ENCODE measurements at regions not wholly inside any gene's neighbourhood (a gene's known extent, or its start where the extent isn't known, plus 50 kb on each side); places are given as distances from the start of the nearest gene placed in this dataset.
A peak's percentile ranks its signal among the peaks of the same experiment; 100 is the strongest.

GRCh38 chrX:144214651-144215050, 330.8 kb downstream of the UBE2NL start (continued):
- TF ChIP-seq, protein P1, sequence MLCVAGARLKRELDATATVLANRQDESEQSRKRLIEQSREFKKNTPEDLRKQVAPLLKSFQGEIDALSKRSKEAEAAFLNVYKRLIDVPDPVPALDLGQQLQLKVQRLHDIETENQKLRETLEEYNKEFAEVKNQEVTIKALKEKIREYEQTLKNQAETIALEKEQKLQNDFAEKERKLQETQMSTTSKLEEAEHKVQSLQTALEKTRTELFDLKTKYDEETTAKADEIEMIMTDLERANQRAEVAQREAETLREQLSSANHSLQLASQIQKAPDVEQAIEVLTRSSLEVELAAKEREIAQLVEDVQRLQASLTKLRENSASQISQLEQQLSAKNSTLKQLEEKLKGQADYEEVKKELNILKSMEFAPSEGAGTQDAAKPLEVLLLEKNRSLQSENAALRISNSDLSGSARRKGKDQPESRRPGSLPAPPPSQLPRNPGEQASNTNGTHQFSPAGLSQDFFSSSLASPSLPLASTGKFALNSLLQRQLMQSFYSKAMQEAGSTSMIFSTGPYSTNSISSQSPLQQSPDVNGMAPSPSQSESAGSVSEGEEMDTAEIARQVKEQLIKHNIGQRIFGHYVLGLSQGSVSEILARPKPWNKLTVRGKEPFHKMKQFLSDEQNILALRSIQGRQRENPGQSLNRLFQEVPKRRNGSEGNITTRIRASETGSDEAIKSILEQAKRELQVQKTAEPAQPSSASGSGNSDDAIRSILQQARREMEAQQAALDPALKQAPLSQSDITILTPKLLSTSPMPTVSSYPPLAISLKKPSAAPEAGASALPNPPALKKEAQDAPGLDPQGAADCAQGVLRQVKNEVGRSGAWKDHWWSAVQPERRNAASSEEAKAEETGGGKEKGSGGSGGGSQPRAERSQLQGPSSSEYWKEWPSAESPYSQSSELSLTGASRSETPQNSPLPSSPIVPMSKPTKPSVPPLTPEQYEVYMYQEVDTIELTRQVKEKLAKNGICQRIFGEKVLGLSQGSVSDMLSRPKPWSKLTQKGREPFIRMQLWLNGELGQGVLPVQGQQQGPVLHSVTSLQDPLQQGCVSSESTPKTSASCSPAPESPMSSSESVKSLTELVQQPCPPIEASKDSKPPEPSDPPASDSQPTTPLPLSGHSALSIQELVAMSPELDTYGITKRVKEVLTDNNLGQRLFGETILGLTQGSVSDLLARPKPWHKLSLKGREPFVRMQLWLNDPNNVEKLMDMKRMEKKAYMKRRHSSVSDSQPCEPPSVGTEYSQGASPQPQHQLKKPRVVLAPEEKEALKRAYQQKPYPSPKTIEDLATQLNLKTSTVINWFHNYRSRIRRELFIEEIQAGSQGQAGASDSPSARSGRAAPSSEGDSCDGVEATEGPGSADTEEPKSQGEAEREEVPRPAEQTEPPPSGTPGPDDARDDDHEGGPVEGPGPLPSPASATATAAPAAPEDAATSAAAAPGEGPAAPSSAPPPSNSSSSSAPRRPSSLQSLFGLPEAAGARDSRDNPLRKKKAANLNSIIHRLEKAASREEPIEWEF (IDR thresholded peaks at IDR 0.05; ENCODE audit: insufficient replicate concordance, low read depth, low read length) = no peak
- no peak for TF ChIP-seq KAT2A (conservative IDR thresholded peaks at IDR 0.05; ENCODE audit: control insufficient read depth, low read depth, low read length)
- no peak for TF ChIP-seq MTA3 (IDR thresholded peaks at IDR 0.05; ENCODE audit: borderline replicate concordance, low read length)

DNA sequence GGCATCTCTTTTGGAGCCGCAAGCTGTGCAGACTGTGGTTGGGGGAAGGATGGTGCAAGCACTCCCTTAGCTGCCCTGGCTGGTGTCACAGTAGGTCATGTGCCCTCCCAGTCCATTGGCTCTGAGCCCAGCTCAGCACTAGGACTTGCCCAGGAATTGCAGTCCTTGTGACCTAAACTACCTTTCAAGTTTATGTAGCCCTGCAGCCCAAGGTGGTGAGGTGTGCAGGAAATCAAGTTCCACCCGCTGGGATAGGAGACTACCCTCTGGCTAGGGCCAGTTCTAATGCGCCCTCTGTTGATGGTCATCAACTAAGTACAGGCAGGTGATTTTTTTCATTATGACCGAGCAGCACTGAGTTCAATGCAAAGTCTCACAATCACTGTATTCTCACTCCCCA, 335.2 kb downstream of the UBE2NL start:
- intact Hi-C loops (cut with micrococcal nuclease; ENCODE audit: unreplicated experiment) (no loop called here), in situ Hi-C loops (cut with MboI) (no loop called here)
- Histone ChIP-seq H3K9me3 (replicated peaks; ENCODE audit: control insufficient read depth, insufficient read depth, low read length) (no peaks in the 10 kb centered on the region), H3K4me2 (ENCODE audit: control insufficient read depth, insufficient read depth) (no peak overlapping the region), H3K79me2 (ENCODE audit: control insufficient read depth, insufficient read depth, low read length) (no peaks in the 10 kb centered on the region), H3K36me3 (ENCODE audit: control insufficient read depth in 2 of 2, insufficient read depth in 2 of 2, low read length in 1 of 2) (no peaks in the 10 kb centered on the region), H3K9ac (ENCODE audit: control insufficient read depth, insufficient read depth, low read length) (no peak overlapping the region), H3K27me3 (replicated peaks in 1 of 2; ENCODE audit: control insufficient read depth in 2 of 2, insufficient read depth in 2 of 2, low read length in 1 of 2) (no peaks in the 10 kb centered on the region), H3K4me1 (ENCODE audit: control insufficient read depth, insufficient read depth, low read length) (no peaks in the 10 kb centered on the region), H3K4me3 (no peak overlapping the region), H2AFZ (ENCODE audit: control insufficient read depth, low read depth, low read length) (no peak overlapping the region), H3K27ac (ENCODE audit: control insufficient read depth, insufficient read depth) (no peak overlapping the region), H4K20me1 (ENCODE audit: control insufficient read depth, insufficient read depth) (no peaks in the 10 kb centered on the region)
- no TSS peak for BruUV-seq (replicated peaks)
- DNase-seq (ENCODE audit: low read depth, low spot score) (no peak), FAIRE-seq (no peak), ATAC-seq (peak; percentile 57; the same call in 2 of the 3 replicates)
- SMC1A ChIA-PET (ENCODE audit: uncharacterized antibody, unreplicated experiment) = interaction anchor here (1.2 to 1.5 kb wide), 2 partner anchors 431 to 433 kb away, joined by 3 read pairs; no protein-coding TSS in a partner anchor
- WGBS (ENCODE audit: insufficient coverage, insufficient replicate concordance, low lambda C conversion rate, missing lambda C conversion rate) = 15% methylated on average over 4 of the region's 4 CpGs
- CTCF ChIA-PET = interaction anchor here (2.2 kb wide), 1 partner anchor 431 kb away, joined by 9 read pairs; no protein-coding TSS in a partner anchor
- TF ChIP-seq, protein P2, sequence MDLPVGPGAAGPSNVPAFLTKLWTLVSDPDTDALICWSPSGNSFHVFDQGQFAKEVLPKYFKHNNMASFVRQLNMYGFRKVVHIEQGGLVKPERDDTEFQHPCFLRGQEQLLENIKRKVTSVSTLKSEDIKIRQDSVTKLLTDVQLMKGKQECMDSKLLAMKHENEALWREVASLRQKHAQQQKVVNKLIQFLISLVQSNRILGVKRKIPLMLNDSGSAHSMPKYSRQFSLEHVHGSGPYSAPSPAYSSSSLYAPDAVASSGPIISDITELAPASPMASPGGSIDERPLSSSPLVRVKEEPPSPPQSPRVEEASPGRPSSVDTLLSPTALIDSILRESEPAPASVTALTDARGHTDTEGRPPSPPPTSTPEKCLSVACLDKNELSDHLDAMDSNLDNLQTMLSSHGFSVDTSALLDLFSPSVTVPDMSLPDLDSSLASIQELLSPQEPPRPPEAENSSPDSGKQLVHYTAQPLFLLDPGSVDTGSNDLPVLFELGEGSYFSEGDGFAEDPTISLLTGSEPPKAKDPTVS (IDR thresholded peaks at IDR 0.05; ENCODE audit: low read depth, low read length) = no peak
- TF ChIP-seq CTCF (IDR thresholded peaks at IDR 0.05 in 2 of 3, conservative IDR thresholded peaks at IDR 0.05 in 1 of 3; ENCODE audit: control insufficient read depth in 2 of 3, extremely low read depth in 1 of 3, insufficient read depth in 1 of 3, low read depth in 3 of 3, low read length in 3 of 3) = peak in 1 of 3 experiments; percentile 16; a peak in 1 of 6 replicates
- peak; percentile 18; the same call in 1 of the 2 replicates for TF ChIP-seq RAD21 (IDR thresholded peaks at IDR 0.05; ENCODE audit: insufficient read depth, low read depth, low read length)
- no peak for TF ChIP-seq NRF1 (conservative IDR thresholded peaks at IDR 0.05; ENCODE audit: low read depth, low read length)
- no peak for TF ChIP-seq ZNF384 (IDR thresholded peaks at IDR 0.05; ENCODE audit: borderline replicate concordance, low read depth, low read length)
- no peak for TF ChIP-seq ATF2 (IDR thresholded peaks at IDR 0.05; ENCODE audit: low read length)
- RAD21 ChIA-PET (ENCODE audit: unreplicated experiment) = no interaction called here
- POLR2A ChIA-PET = no interaction called here
